ENCODE measurements at regions not wholly inside any gene's neighbourhood (a gene's known extent, or its start where the extent isn't known, plus 50 kb on each side); places are given as distances from the start of the nearest gene placed in this dataset.

DNA sequence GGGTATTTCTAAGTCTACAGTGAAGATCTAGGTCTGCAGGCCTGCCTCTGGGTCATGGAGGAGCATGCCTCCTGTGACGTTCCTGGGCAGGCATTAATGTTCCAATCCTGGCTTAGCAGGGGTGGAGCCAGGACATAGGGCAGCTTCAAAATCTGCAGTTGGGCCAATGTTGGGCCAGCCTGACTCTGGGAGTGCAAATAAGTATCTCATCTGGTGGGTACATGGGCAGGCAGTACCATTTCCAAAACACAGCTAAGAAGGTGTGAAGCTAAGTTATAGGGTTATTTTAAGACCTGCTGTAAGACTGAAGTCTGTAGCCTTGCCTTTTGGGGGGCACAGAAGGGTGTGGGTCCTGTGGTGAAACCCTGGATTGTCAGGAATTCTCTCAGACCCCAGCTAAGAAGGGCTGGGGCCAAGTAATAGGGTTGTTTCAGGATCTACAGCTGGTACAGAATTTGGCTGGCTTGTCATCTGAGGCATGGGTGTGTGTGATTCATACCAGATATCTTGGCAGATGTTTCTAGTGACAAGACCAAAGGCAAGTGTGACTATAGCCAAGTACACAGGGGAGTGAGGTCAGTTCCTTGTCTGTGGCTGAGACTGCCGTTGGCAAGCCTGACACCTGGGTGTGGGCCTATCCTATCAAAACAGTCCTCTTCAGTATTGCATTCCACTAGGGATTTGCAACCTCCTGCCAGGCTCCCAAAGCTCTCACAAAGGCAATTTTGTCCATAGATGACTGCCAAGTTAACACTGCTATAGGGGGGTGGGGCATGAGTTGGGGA lies 468.7 kb upstream of the B3GALT2 start:
- peaks cover 11% of the 10 kb centered on the region for H3K4me1 ChIP-seq (ENCODE audit: insufficient read depth, low read length)
- no peaks in the 10 kb centered on the region for H3K36me3 ChIP-seq (ENCODE audit: insufficient read depth, low read length)
- H3K27me3 ChIP-seq (ENCODE audit: control insufficient read depth in 1 of 2, insufficient read depth in 2 of 2, low read length in 2 of 2) = no peaks in the 10 kb centered on the region
- H3K27ac ChIP-seq (ENCODE audit: low read depth, low read length) = no peak overlapping the region
- no peak overlapping the region for H3K9ac ChIP-seq (ENCODE audit: low read length)
- H3K9me3 ChIP-seq (ENCODE audit: low read length) = no peaks in the 10 kb centered on the region
- H3K4me3 ChIP-seq (ENCODE audit: low read depth in 1 of 2, low read length in 2 of 2) = no peak overlapping the region

DNA sequence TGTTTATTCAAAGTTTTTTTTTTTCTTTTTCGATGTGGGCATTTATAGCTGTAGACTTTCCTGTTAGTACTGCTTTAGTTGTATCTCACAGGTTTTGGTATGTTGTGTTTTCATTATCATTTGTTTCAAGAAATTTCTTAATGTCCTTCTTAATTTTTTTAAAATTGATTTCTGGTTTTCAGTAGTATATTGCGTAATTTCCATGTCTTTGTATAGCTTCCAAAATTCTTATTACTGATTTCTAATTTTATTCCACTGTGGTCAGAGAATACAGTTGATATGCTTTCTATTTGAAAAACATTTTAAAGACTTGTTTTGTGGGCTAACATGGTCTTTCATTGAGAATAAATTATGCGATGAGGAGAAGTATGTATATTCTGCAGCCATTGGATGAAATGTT lies 463.2 kb upstream of the B3GALT2 start:
- Histone ChIP-seq H3K4me1 (ENCODE audit: insufficient read depth, low read length) (no peaks in the 10 kb centered on the region), H3K9ac (ENCODE audit: low read length) (no peak overlapping the region), H3K27me3 (ENCODE audit: control insufficient read depth in 1 of 2, insufficient read depth in 2 of 2, low read length in 2 of 2) (no peaks in the 10 kb centered on the region), H3K27ac (ENCODE audit: low read depth, low read length) (no peak overlapping the region), H3K9me3 (ENCODE audit: low read length) (no peaks in the 10 kb centered on the region), H3K4me3 (ENCODE audit: low read depth in 1 of 2, low read length in 2 of 2) (no peak overlapping the region), H3K36me3 (ENCODE audit: insufficient read depth, low read length) (no peaks in the 10 kb centered on the region)

GRCh38 chr1:193634876-193635275 lies 448.5 kb upstream of the B3GALT2 start:
- no peak overlapping the region for H3K9ac ChIP-seq (ENCODE audit: low read length)
- no peak overlapping the region for H3K4me3 ChIP-seq (ENCODE audit: low read depth in 1 of 2, low read length in 2 of 2)
- no peak overlapping the region for H3K27ac ChIP-seq (ENCODE audit: low read depth, low read length)
- no peaks in the 10 kb centered on the region for H3K27me3 ChIP-seq (ENCODE audit: control insufficient read depth in 1 of 2, insufficient read depth in 2 of 2, low read length in 2 of 2)
- H3K9me3 ChIP-seq (ENCODE audit: low read length) = no peaks in the 10 kb centered on the region
- H3K36me3 ChIP-seq (ENCODE audit: insufficient read depth, low read length) = no peaks in the 10 kb centered on the region
- H3K4me1 ChIP-seq (ENCODE audit: insufficient read depth, low read length) = peaks cover 11% of the 10 kb centered on the region

DNA sequence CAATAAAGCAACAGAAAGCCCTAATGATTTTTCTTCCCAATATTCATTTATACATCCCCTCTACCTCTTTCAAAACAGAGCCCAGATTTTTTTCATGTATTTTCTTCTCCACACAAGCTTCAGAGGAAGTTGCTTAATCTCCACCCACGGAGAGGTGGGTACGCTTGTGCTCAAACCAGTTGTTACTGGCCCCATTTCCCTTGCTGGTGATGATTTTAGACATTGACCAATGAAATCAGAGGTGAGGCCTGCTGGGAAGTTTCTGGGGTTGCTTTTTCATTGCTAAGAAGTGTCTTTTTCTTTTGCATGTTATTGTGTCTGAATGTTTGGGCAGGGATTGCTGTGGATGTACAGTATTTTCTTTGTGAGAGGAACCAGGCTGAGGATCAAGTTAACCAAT lies 448.1 kb upstream of the B3GALT2 start:
- Histone ChIP-seq H3K9me3 (ENCODE audit: low read length) (no peaks in the 10 kb centered on the region), H3K27me3 (ENCODE audit: control insufficient read depth in 1 of 2, insufficient read depth in 2 of 2, low read length in 2 of 2) (no peaks in the 10 kb centered on the region), H3K27ac (ENCODE audit: low read depth, low read length) (no peak overlapping the region), H3K9ac (ENCODE audit: low read length) (no peak overlapping the region), H3K4me1 (ENCODE audit: insufficient read depth, low read length) (peaks cover 11% of the 10 kb centered on the region), H3K36me3 (ENCODE audit: insufficient read depth, low read length) (no peaks in the 10 kb centered on the region), H3K4me3 (ENCODE audit: low read depth in 1 of 2, low read length in 2 of 2) (no peak overlapping the region)

DNA sequence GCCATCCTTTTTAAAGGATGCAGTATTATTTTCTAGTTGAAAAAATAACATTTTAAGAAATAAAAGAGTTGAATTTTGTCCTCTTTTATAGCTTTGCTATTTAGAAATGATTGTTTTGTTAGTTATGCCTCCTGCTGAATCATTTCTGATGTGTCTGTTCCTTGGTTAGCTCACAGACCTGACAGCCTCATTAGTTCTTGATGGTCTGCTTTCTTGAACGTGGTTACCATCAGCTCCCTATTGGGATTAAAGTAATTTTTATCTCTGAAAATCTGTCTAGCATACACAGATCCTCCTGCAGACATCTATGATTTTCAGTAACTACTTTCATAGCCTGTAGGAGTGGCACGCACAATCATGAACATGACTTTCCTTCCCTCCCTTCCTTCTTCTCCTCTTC lies 447.6 kb upstream of the B3GALT2 start:
- Histone ChIP-seq H3K27ac (ENCODE audit: low read depth, low read length) (no peak overlapping the region), H3K9ac (ENCODE audit: low read length) (no peak overlapping the region), H3K4me1 (ENCODE audit: insufficient read depth, low read length) (peaks cover 14% of the 10 kb centered on the region), H3K4me3 (ENCODE audit: low read depth in 1 of 2, low read length in 2 of 2) (no peak overlapping the region), H3K36me3 (ENCODE audit: insufficient read depth, low read length) (no peaks in the 10 kb centered on the region), H3K27me3 (ENCODE audit: control insufficient read depth in 1 of 2, insufficient read depth in 2 of 2, low read length in 2 of 2) (no peaks in the 10 kb centered on the region), H3K9me3 (ENCODE audit: low read length) (no peaks in the 10 kb centered on the region)

GRCh38 chr1:193633093-193633492 lies 446.7 kb upstream of the B3GALT2 start:
- no peak overlapping the region for H3K27ac ChIP-seq (ENCODE audit: low read depth, low read length)
- no peak overlapping the region for H3K4me3 ChIP-seq (ENCODE audit: low read depth in 1 of 2, low read length in 2 of 2)

DNA sequence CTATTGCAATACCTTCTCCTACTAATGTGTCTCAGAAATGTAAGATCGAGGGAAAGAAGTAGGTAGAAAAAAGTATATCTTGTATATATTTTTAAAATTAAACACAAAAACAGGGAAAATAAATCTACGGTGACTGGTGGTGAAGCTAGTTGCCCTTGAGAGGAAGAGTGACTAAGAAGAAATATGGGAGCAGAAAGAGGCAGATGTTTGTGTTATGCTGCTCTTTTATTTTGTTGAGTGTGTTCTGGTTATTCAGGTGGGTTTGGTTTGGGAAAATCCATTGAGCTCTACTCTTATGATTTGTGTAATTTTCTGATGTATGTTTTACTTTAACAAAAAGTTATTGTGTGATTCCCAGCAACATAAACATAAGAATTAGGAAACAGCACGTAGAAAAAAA lies 444.9 kb upstream of the B3GALT2 start:
- H3K27ac ChIP-seq (ENCODE audit: low read depth, low read length) = no peak overlapping the region
- no peaks in the 10 kb centered on the region for H3K36me3 ChIP-seq (ENCODE audit: insufficient read depth, low read length)
- H3K9me3 ChIP-seq (ENCODE audit: low read length) = no peaks in the 10 kb centered on the region
- H3K4me1 ChIP-seq (ENCODE audit: insufficient read depth, low read length) = peaks cover 21% of the 10 kb centered on the region
- H3K27me3 ChIP-seq (ENCODE audit: control insufficient read depth in 1 of 2, insufficient read depth in 2 of 2, low read length in 2 of 2) = no peaks in the 10 kb centered on the region
- H3K9ac ChIP-seq (ENCODE audit: low read length) = no peak overlapping the region
- H3K4me3 ChIP-seq (ENCODE audit: low read depth in 1 of 2, low read length in 2 of 2) = no peak overlapping the region

More at GRCh38 chr1:193633093-193633492, 446.7 kb upstream of the B3GALT2 start:
- Histone ChIP-seq H3K4me1 (ENCODE audit: insufficient read depth, low read length) (peaks cover 21% of the 10 kb centered on the region), H3K9ac (ENCODE audit: low read length) (no peak overlapping the region), H3K27me3 (ENCODE audit: control insufficient read depth in 1 of 2, insufficient read depth in 2 of 2, low read length in 2 of 2) (no peaks in the 10 kb centered on the region), H3K36me3 (ENCODE audit: insufficient read depth, low read length) (no peaks in the 10 kb centered on the region), H3K9me3 (ENCODE audit: low read length) (no peaks in the 10 kb centered on the region)

DNA sequence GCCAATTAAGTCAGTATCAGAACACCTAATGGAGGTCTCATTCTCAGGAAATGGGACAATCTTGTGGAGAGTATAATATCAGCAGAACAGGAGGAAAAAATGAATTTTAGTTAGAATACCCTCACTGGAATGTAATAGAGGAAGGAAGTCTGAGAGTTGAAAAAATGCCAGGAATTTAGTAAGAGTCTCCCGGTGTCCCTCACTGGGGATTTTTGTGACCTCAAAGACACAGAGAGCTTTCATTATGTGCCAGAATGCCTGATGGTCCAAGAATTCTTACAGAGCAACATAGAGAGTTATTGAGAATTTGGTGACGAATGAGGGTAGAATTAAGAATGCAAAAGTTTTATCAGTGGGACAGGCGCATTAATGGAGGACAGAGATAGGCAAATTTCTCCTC lies 443.5 kb upstream of the B3GALT2 start:
- no peaks in the 10 kb centered on the region for H3K9me3 ChIP-seq (ENCODE audit: low read length)
- no peaks in the 10 kb centered on the region for H3K36me3 ChIP-seq (ENCODE audit: insufficient read depth, low read length)
- no peaks in the 10 kb centered on the region for H3K27me3 ChIP-seq (ENCODE audit: control insufficient read depth in 1 of 2, insufficient read depth in 2 of 2, low read length in 2 of 2)
- no peak overlapping the region for H3K9ac ChIP-seq (ENCODE audit: low read length)
- peaks cover 20% of the 10 kb centered on the region for H3K4me1 ChIP-seq (ENCODE audit: insufficient read depth, low read length)
- no peak overlapping the region for H3K27ac ChIP-seq (ENCODE audit: low read depth, low read length)
- no peak overlapping the region for H3K4me3 ChIP-seq (ENCODE audit: low read depth in 1 of 2, low read length in 2 of 2)

DNA sequence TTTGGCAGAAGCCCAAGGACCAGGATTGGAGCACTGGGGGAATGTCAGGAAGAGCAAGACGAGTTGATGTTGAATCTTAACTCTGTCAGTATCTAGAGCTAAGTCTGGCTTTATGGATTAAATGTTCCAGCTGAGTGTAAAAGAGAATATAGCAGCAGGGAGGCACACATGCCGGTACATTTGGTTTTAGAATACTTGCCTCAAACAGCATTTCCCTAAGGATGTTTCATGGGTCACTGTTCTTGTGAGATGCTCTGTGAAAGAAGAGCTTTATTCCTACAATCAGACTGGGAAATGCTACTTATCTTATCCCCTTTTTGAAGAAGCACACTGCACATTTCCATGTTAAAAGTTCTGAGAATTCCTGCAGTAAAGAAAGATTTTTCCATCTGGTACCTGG lies 440.3 kb upstream of the B3GALT2 start:
- Histone ChIP-seq H3K4me3 (ENCODE audit: low read depth in 1 of 2, low read length in 2 of 2) (no peak overlapping the region), H3K9me3 (ENCODE audit: low read length) (no peaks in the 10 kb centered on the region), H3K4me1 (ENCODE audit: insufficient read depth, low read length) (peaks cover 11% of the 10 kb centered on the region), H3K27ac (ENCODE audit: low read depth, low read length) (no peak overlapping the region), H3K9ac (ENCODE audit: low read length) (no peak overlapping the region), H3K36me3 (ENCODE audit: insufficient read depth, low read length) (no peaks in the 10 kb centered on the region), H3K27me3 (ENCODE audit: control insufficient read depth in 1 of 2, insufficient read depth in 2 of 2, low read length in 2 of 2) (no peaks in the 10 kb centered on the region)

DNA sequence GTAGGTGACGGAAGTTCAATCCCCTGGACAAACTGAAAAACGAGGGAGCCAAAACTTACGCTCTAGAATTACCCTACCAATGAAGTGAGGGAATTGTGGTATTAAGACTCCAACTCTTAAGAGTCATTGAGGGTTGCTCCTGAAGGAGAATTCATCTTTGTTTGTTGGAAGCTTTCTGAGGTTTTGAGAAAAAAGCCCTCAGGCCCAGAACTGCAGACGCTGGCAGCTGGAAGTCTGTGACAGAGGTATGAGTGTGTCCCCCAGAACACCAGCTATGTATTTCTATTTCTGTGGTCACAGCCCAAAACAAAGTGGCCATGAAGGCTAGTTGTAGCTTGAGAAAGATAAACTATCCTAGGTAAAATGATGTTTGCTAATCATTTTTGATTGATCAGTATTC lies 438.8 kb upstream of the B3GALT2 start:
- no peaks in the 10 kb centered on the region for H3K9me3 ChIP-seq (ENCODE audit: low read length)
- no peak overlapping the region for H3K27ac ChIP-seq (ENCODE audit: low read depth, low read length)
- H3K27me3 ChIP-seq (ENCODE audit: control insufficient read depth in 1 of 2, insufficient read depth in 2 of 2, low read length in 2 of 2) = no peaks in the 10 kb centered on the region
- no peak overlapping the region for H3K4me3 ChIP-seq (ENCODE audit: low read depth in 1 of 2, low read length in 2 of 2)
- H3K36me3 ChIP-seq (ENCODE audit: insufficient read depth, low read length) = no peaks in the 10 kb centered on the region
- H3K9ac ChIP-seq (ENCODE audit: low read length) = no peak overlapping the region
- H3K4me1 ChIP-seq (ENCODE audit: insufficient read depth, low read length) = peaks cover 11% of the 10 kb centered on the region

GRCh38 chr1:193619911-193620310 lies 433.5 kb upstream of the B3GALT2 start:
- no peak overlapping the region for H3K9ac ChIP-seq (ENCODE audit: low read length)
- no peaks in the 10 kb centered on the region for H3K36me3 ChIP-seq (ENCODE audit: insufficient read depth, low read length)
- H3K27ac ChIP-seq (ENCODE audit: low read depth, low read length) = no peak overlapping the region
- H3K4me3 ChIP-seq (ENCODE audit: low read depth in 1 of 2, low read length in 2 of 2) = no peak overlapping the region
- no peaks in the 10 kb centered on the region for H3K27me3 ChIP-seq (ENCODE audit: control insufficient read depth in 1 of 2, insufficient read depth in 2 of 2, low read length in 2 of 2)
- H3K4me1 ChIP-seq (ENCODE audit: insufficient read depth, low read length) = no peaks in the 10 kb centered on the region
- no peaks in the 10 kb centered on the region for H3K9me3 ChIP-seq (ENCODE audit: low read length)

GRCh38 chr1:193614817-193615216 lies 428.4 kb upstream of the B3GALT2 start:
- no peaks in the 10 kb centered on the region for H3K36me3 ChIP-seq (ENCODE audit: insufficient read depth, low read length)
- H3K9me3 ChIP-seq (ENCODE audit: low read length) = no peaks in the 10 kb centered on the region
- no peak overlapping the region for H3K27ac ChIP-seq (ENCODE audit: low read depth, low read length)
- H3K4me3 ChIP-seq (ENCODE audit: low read depth in 1 of 2, low read length in 2 of 2) = no peak overlapping the region
- H3K9ac ChIP-seq (ENCODE audit: low read length) = no peak overlapping the region
- H3K27me3 ChIP-seq (ENCODE audit: control insufficient read depth in 1 of 2, insufficient read depth in 2 of 2, low read length in 2 of 2) = no peaks in the 10 kb centered on the region
- no peaks in the 10 kb centered on the region for H3K4me1 ChIP-seq (ENCODE audit: insufficient read depth, low read length)

Data from muscle layer of colon (tissue), 2 donors.